Tibial nerve (tissue), 4 donors: ENCODE measurements at regions not wholly inside any gene's neighbourhood (a gene's known extent, or its start where the extent isn't known, plus 50 kb on each side); places are given as distances from the start of the nearest gene placed in this dataset.

Experiments used
- EP300 ChIP-seq, 2 donors: sonication (generic); formaldehyde crosslinking; IDR thresholded peaks; one replicate each; pipeline ENCODE4 v1.6.1; 2017; ENCODE audit warnings: antibody characterized with exemption in 2 of 2, mild to moderate bottlenecking in 1 of 2
- POLR2A ChIP-seq, 2 donors: fragments of 450-650 bp; IDR thresholded peaks; one replicate each; pipeline ENCODE4 v1.6.1; 2017; ENCODE audit warnings: antibody characterized with exemption in 2 of 2, mild to moderate bottlenecking in 2 of 2, moderate library complexity in 2 of 2
- TF ChIP-seq, protein P1 (sequence below), 5 experiments: fragments of 200-600 bp in 3 of 5; fragments of 450-650 bp in 2 of 5; sonication (generic) in 3 of 5; IDR thresholded peaks; one replicate each; pipeline ENCODE4 v1.5.1; 2016 to 2019; ENCODE audit warnings: antibody characterized with exemption in 5 of 5, mild to moderate bottlenecking in 3 of 5, moderate library complexity in 2 of 5

DNA sequence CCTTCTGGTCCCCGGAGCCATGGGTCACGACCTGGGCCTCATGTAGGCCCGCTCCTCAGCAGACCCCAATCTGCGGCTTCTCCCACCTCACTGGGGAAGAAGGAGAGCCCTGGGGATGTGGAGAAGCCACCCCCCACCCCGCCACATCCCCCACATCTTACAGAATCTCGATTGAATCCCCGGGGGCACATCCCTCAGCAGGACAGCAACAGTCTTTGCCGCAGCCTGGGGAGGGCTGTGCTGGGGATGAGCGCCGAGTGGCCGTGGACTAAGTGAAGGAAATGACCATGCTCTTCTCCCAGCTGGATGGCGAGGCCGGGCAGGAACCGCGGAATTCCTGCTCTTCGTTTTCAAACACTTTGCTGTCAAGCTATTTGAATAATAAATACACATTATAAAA is 169.0 kb upstream of the RTL1 start:
- no peak for TF ChIP-seq POLR2A (IDR thresholded peaks at IDR 0.05)
- TF ChIP-seq, protein P1, sequence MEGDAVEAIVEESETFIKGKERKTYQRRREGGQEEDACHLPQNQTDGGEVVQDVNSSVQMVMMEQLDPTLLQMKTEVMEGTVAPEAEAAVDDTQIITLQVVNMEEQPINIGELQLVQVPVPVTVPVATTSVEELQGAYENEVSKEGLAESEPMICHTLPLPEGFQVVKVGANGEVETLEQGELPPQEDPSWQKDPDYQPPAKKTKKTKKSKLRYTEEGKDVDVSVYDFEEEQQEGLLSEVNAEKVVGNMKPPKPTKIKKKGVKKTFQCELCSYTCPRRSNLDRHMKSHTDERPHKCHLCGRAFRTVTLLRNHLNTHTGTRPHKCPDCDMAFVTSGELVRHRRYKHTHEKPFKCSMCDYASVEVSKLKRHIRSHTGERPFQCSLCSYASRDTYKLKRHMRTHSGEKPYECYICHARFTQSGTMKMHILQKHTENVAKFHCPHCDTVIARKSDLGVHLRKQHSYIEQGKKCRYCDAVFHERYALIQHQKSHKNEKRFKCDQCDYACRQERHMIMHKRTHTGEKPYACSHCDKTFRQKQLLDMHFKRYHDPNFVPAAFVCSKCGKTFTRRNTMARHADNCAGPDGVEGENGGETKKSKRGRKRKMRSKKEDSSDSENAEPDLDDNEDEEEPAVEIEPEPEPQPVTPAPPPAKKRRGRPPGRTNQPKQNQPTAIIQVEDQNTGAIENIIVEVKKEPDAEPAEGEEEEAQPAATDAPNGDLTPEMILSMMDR (IDR thresholded peaks at IDR 0.05) = no peak
- no peak for TF ChIP-seq EP300 (IDR thresholded peaks at IDR 0.05)
